H1 (cell line): ENCODE measurements at regions not wholly inside any gene's neighbourhood (a gene's known extent, or its start where the extent isn't known, plus 50 kb on each side); places are given as distances from the start of the nearest gene placed in this dataset.

Source experiments
- ASH2L ChIP-seq: fragments of 200-600, 300-600 bp; sonication (generic); IDR thresholded peaks from one replicate; pipeline ENCODE4 v1.7.1; 2017; ENCODE audit warnings: low read length
- TF ChIP-seq, protein P1 (sequence below): IDR thresholded peaks from 2 replicates; pipeline ENCODE4 v1.6.1; 2012; ENCODE audit warnings: low read length, inconsistent platforms

DNA sequence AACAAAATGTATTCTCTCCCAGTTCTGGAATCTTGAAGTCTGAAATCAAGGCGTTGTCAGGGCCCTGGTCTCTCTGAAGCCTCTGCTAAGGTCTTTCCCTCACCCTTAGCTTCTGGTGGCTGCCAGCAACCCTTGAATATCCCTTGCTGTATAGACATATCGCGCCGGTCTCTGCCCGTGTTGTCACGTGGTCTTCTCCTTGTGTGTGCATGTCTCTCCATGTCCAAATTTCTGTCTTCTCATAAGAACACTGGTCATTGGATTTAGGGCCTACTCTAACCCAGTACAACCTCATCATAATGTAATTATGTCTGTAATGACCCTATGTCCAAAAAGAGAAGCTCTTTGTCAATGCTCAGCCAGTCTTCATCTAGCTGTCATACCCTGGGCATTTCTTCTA lies 85.7 kb upstream of the ETS2 start (continued):
- TF ChIP-seq ASH2L: no peak
- TF ChIP-seq, protein P1, sequence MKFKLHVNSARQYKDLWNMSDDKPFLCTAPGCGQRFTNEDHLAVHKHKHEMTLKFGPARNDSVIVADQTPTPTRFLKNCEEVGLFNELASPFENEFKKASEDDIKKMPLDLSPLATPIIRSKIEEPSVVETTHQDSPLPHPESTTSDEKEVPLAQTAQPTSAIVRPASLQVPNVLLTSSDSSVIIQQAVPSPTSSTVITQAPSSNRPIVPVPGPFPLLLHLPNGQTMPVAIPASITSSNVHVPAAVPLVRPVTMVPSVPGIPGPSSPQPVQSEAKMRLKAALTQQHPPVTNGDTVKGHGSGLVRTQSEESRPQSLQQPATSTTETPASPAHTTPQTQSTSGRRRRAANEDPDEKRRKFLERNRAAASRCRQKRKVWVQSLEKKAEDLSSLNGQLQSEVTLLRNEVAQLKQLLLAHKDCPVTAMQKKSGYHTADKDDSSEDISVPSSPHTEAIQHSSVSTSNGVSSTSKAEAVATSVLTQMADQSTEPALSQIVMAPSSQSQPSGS: no peak
